ENCODE measurements at regions not wholly inside any gene's neighbourhood (a gene's known extent, or its start where the extent isn't known, plus 50 kb on each side); places are given as distances from the start of the nearest gene placed in this dataset.
"Not testable (repeated sequence)": the region's sequence is repeated elsewhere in the genome, so short reads cannot be mapped to it uniquely, and the experiment has no call there.

- no peak overlapping the region for H3K27ac ChIP-seq
- no peak overlapping the region for H3K4me3 ChIP-seq
Observed at GRCh38 chr6:142627474-142627873, 317.5 kb downstream of the HIVEP2 start.

- H3K4me3 ChIP-seq: no peak overlapping the region
- no peak overlapping the region for H3K27ac ChIP-seq
Observed at GRCh38 chr6:142631517-142632385, 313.2 kb downstream of the HIVEP2 start.

- no peak overlapping the region for H3K27ac ChIP-seq
- H3K4me3 ChIP-seq: no peak overlapping the region
Observed at GRCh38 chr6:142633317-142633716, 311.7 kb downstream of the HIVEP2 start.

- no peak overlapping the region for H3K27ac ChIP-seq
- no peak overlapping the region for H3K4me3 ChIP-seq
Observed at GRCh38 chr6:142635130-142635529, 309.8 kb downstream of the HIVEP2 start.

- H3K27ac ChIP-seq: no peak overlapping the region
- H3K4me3 ChIP-seq: no peak overlapping the region
Observed at GRCh38 chr6:142637624-142638351, 307.2 kb downstream of the HIVEP2 start.

GRCh38 chr6:142642651-142643050 lies 302.3 kb downstream of the HIVEP2 start:
- Histone ChIP-seq H3K4me3 (no peak overlapping the region), H3K27ac (no peak overlapping the region)

- H3K27ac ChIP-seq: no peak overlapping the region
- H3K4me3 ChIP-seq: no peak overlapping the region
Observed at GRCh38 chr6:142644866-142645265, 300.1 kb downstream of the HIVEP2 start.

GRCh38 chr6:142645663-142646062 lies 299.3 kb downstream of the HIVEP2 start:
- H3K4me3 ChIP-seq: no peak overlapping the region
- no peak overlapping the region for H3K27ac ChIP-seq

- Histone ChIP-seq H3K4me3 (no peak overlapping the region), H3K27ac (no peak overlapping the region)
Observed at GRCh38 chr6:142647449-142648035, 297.4 kb downstream of the HIVEP2 start.

GRCh38 chr6:142648036-142648451 lies 296.9 kb downstream of the HIVEP2 start:
- no peak overlapping the region for H3K4me3 ChIP-seq
- H3K27ac ChIP-seq: no peak overlapping the region

- Histone ChIP-seq H3K4me3 (no peak overlapping the region), H3K27ac (no peak overlapping the region)
Observed at GRCh38 chr6:142648526-142648925, 296.4 kb downstream of the HIVEP2 start.

GRCh38 chr6:142649438-142650234 lies 295.3 kb downstream of the HIVEP2 start:
- H3K4me3 ChIP-seq, H3K27ac ChIP-seq: not testable (repeated sequence)

- no peak overlapping the region for H3K4me3 ChIP-seq
- no peak overlapping the region for H3K27ac ChIP-seq
Observed at GRCh38 chr6:142651384-142651783, 293.6 kb downstream of the HIVEP2 start.

GRCh38 chr6:142653710-142654420 lies 291.1 kb downstream of the HIVEP2 start:
- Histone ChIP-seq H3K4me3 (no peak overlapping the region), H3K27ac (no peak overlapping the region)

- Histone ChIP-seq H3K27ac (no peak overlapping the region), H3K4me3 (no peak overlapping the region)
Observed at GRCh38 chr6:142659661-142660060, 285.3 kb downstream of the HIVEP2 start.

- Histone ChIP-seq H3K4me3 (no peak overlapping the region), H3K27ac (no peak overlapping the region)
Observed at GRCh38 chr6:142665393-142665792, 279.6 kb downstream of the HIVEP2 start.

- H3K27ac ChIP-seq: no peak overlapping the region
Observed at GRCh38 chr6:142666599-142667185, 278.3 kb downstream of the HIVEP2 start.

GRCh38 chr6:142669471-142670351 lies 275.3 kb downstream of the HIVEP2 start:
- Histone ChIP-seq H3K4me3 (no peak overlapping the region), H3K27ac (no peak overlapping the region)

More at GRCh38 chr6:142666599-142667185, 278.3 kb downstream of the HIVEP2 start:
- H3K4me3 ChIP-seq: no peak overlapping the region
